OCI-LY7 (cell line): ENCODE measurements at regions not wholly inside any gene's neighbourhood (a gene's known extent, or its start where the extent isn't known, plus 50 kb on each side); places are given as distances from the start of the nearest gene placed in this dataset.

Source experiments
- BruUV-seq: library from RNA; stranded (reverse); fragments of 400-500 nt; replicated peaks from 2 replicates; lab custom pipeline; 2021; lab: Mats Ljungman, UMichigan
- CTCF ChIA-PET: fragments of 300-600 bp; sonication (Branson Sonifier 250); formaldehyde crosslinking; loops from one replicate; lab custom pipeline; 2022; ENCODE audit warnings: antibody characterized with exemption; ENCODE audit not compliant: unreplicated experiment; lab: Charles Lee
- POLR2A ChIA-PET: fragments of 300-600 bp; sonication (Branson Sonifier 250); formaldehyde crosslinking; loops from one replicate; lab custom pipeline; 2022; ENCODE audit warnings: antibody characterized with exemption; lab: Charles Lee
- DNase-seq: peaks from one replicate; pipeline ENCODE4 v3.0.0-alpha.2; 2015; ENCODE audit warnings: low spot score
- H2AFZ ChIP-seq: fragments of 200-600 bp; sonication (generic), shearing (Covaris generic); 2 replicates; pipeline ENCODE4 v1.6.1; 2014; ENCODE audit warnings: mild to moderate bottlenecking, antibody characterized with exemption, low read length, moderate library complexity
- H3K27ac ChIP-seq: fragments of 200-600 bp; sonication (generic); 2 replicates; pipeline ENCODE4 v1.5.1; 2014; ENCODE audit warnings: mixed run types, low read depth, mild to moderate bottlenecking, moderate library complexity, low read length, inconsistent platforms; ENCODE audit not compliant: poor library complexity, severe bottlenecking
- H3K36me3 ChIP-seq: fragments of 200-600 bp; sonication (generic); 2 replicates; pipeline ENCODE4 v1.6.1; 2014; ENCODE audit warnings: mild to moderate bottlenecking, antibody characterized with exemption, low read length, moderate library complexity, mixed read lengths; ENCODE audit not compliant: insufficient read depth
- H3K4me1 ChIP-seq: fragments of 200-600 bp; sonication (generic); 2 replicates; pipeline ENCODE4 v1.5.1; 2014; ENCODE audit warnings: mild to moderate bottlenecking, low read length; ENCODE audit not compliant: insufficient read depth, poor library complexity, severe bottlenecking
- H3K4me2 ChIP-seq: fragments of 200-600 bp; sonication (generic); 2 replicates; pipeline ENCODE4 v1.6.1; 2014; ENCODE audit warnings: mild to moderate bottlenecking, low read length
- H3K4me3 ChIP-seq: fragments of 200-600 bp; sonication (generic); 2 replicates; pipeline ENCODE4 v1.5.1; 2014; ENCODE audit warnings: mild to moderate bottlenecking, low read depth, low read length; ENCODE audit not compliant: poor library complexity, severe bottlenecking
- H3K79me2 ChIP-seq: fragments of 200-600 bp; sonication (generic); 2 replicates; pipeline ENCODE4 v1.6.1; 2016; ENCODE audit warnings: low read depth, mild to moderate bottlenecking, low read length, moderate library complexity, mixed read lengths; ENCODE audit not compliant: insufficient read depth
- H3K9me2 ChIP-seq: fragments of 200-600 bp; sonication (generic); 2 replicates; pipeline ENCODE4 v1.6.1; 2016; ENCODE audit warnings: mild to moderate bottlenecking, low read length, mixed read lengths; ENCODE audit not compliant: insufficient read depth
- H3K9me3 ChIP-seq: fragments of 200-600 bp; sonication (generic); 2 replicates; pipeline ENCODE4 v1.6.1; 2014; ENCODE audit warnings: mild to moderate bottlenecking, mixed run types, low read length, mixed read lengths
- H4K20me1 ChIP-seq: fragments of 200-600 bp; sonication (generic); 2 replicates; pipeline ENCODE4 v1.6.1; 2014; ENCODE audit warnings: mild to moderate bottlenecking, antibody characterized with exemption, low read length, moderate library complexity, mixed read lengths; ENCODE audit not compliant: insufficient read depth
- CTCF ChIP-seq: fragments of 200-600 bp; sonication (generic); conservative IDR thresholded peaks from 2 replicates; pipeline ENCODE4 v1.5.1; 2014; ENCODE audit warnings: mild to moderate bottlenecking, antibody characterized with exemption, low read length, moderate library complexity, mixed read lengths
- EZH2phosphoT487 ChIP-seq: fragments of 200-600 bp; sonication (generic); IDR thresholded peaks from 2 replicates; pipeline ENCODE4 v1.6.1; 2018; ENCODE audit warnings: low read depth, borderline replicate concordance, mild to moderate bottlenecking, mixed run types, antibody characterized with exemption, low read length, moderate library complexity, mixed read lengths
- intact Hi-C: fragments of 100-400 bp; cut with micrococcal nuclease; formaldehyde crosslinking; loops from one replicate; pipeline ENCODE4 v1.10.0; 2022; ENCODE audit not compliant: unreplicated experiment

DNA sequence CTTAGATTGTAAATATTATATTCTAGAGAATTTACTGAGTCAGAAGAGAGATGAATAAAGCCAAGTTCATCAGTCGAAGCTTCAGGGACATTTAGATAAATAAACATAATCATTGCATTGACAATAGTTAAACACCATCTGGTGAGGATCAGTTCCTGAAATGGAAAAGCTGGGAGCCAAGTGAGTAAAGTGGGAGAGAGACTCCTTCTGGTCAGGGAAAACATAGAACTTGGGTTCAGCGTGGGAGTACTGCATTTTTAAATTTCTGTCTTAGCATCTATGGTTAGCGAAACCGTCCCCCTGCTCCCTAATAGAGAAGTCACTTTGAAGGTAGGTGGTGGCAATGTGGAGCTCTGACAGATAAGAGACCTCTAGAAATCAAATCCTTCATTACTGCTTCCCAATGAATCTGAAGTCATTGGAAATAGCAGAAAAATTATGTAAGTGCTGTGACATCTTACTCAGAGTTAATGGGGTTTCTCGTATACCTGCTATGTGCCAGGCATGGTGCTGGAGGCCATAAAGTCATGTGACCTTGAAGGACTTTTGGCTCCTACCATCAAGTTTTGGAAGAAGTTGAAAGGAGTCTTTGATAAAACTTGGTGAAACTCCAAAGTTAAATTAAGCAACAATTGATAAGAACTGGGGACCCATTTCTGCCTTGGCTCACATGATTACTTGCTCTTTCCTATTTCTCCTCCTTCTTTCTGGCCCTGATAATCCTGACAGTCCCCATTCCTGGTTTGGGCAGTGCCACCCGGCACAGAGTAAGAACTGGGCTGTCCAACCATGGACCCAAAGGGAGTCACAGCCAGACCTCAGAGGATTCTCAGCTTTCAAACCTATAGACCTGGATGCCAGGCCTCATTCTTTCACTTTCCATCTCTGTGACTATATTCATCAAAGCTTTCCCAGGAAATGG is 211.2 kb downstream of the C7orf25 start:
- Histone ChIP-seq H3K36me3 (no peaks in the 10 kb centered on the region), H3K4me1 (no peaks in the 10 kb centered on the region), H3K9me2 (no peaks in the 10 kb centered on the region), H3K27ac (no peak overlapping the region), H3K4me2 (no peak overlapping the region), H4K20me1 (no peaks in the 10 kb centered on the region), H2AFZ (no peak overlapping the region), H3K79me2 (no peaks in the 10 kb centered on the region), H3K4me3 (no peak overlapping the region), H3K9me3 (no peaks in the 10 kb centered on the region)
- POLR2A ChIA-PET: no interaction called here
- intact Hi-C loops: no loop called here
- CTCF ChIA-PET: no interaction called here
- BruUV-seq: no TSS peak
- no peak for DNase-seq
- TF ChIP-seq EZH2phosphoT487: no peak
- no peak for TF ChIP-seq CTCF

DNA sequence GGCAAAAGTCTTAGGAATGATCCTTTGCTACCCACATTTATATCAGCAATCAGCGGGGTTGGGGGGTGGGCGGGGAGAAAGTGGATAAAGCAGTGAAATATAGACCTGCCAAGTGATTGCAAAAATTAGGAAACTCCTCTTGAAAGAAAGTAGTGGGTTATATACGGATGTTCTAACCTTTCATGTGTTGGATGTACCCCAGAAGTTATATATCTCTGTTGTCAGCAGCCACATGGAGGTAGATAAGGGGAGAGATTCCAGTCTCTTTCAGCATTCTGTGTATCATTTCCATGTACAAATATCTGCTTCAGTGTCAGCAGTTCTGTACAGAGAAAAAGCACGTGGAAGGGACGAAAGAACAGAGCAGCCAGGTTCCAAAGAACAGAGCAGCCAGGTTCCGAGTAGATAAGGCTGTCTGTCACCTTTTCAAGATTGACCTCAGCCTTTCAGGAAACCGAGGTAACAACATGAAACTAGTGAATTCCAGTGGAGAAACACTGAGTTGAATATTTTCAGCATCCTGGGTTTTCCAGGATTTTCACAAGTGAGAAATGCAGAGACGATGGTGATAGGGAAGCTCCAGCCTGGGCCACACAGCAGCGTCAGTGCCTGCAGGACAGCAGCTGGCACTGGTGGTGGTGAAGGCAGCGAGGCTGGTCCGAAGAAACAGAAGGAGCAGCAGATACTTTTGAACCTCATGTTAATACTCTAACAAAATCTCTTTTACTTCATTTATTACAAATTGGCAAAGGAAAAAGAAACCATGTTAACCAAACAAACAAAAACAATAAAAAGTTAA is 212.3 kb downstream of the C7orf25 start:
- Histone ChIP-seq H3K4me3 (no peak overlapping the region), H3K9me2 (no peaks in the 10 kb centered on the region), H3K79me2 (no peaks in the 10 kb centered on the region), H3K4me1 (no peaks in the 10 kb centered on the region), H3K36me3 (no peaks in the 10 kb centered on the region), H4K20me1 (no peaks in the 10 kb centered on the region), H2AFZ (no peak overlapping the region), H3K27ac (no peak overlapping the region), H3K9me3 (no peaks in the 10 kb centered on the region), H3K4me2 (no peak overlapping the region)
- no peak for DNase-seq
- no TSS peak for BruUV-seq
- intact Hi-C loops: no loop called here
- ChIA-PET CTCF (no interaction called here), POLR2A (no interaction called here)
- TF ChIP-seq CTCF (no peak), EZH2phosphoT487 (no peak)
